H1 (cell line): ENCODE measurements at regions not wholly inside any gene's neighbourhood (a gene's known extent, or its start where the extent isn't known, plus 50 kb on each side); places are given as distances from the start of the nearest gene placed in this dataset.

Experiments used
- CTCF ChIA-PET: fragments of 300-600 bp; sonication (Branson Sonifier 250); formaldehyde crosslinking; loops from one replicate; lab custom pipeline; 2021; ENCODE audit not compliant: partially characterized antibody; lab: Charles Lee
- POLR2A ChIA-PET: fragments of 300-600 bp; sonication (Branson Sonifier 250); formaldehyde crosslinking; loops from one replicate; lab custom pipeline; 2021; ENCODE audit warnings: inconsistent platforms; ENCODE audit not compliant: partially characterized antibody; lab: Charles Lee
- DNase-seq, 2 experiments: peaks; one replicate each; pipeline versions ENCODE4 v3.0.0 to v3.0.0-alpha.2; 2010 to 2022; ENCODE audit warnings: low spot score in 2 of 2, low read depth in 1 of 2, mixed read lengths in 1 of 2
- FAIRE-seq: peaks from 2 replicates; lab custom pipeline; 2011; peaks lifted over from hg19 to GRCh38; lab: Jason Lieb, UNC
- H2AFZ ChIP-seq: 2 replicates; pipeline ENCODE4 v1.8.1; 2012; ENCODE audit warnings: low read length, inconsistent platforms
- H2AK5ac ChIP-seq: 2 replicates; pipeline ENCODE4 v1.6.1; 2013; ENCODE audit warnings: low read depth, low read length
- H2BK120ac ChIP-seq: replicated peaks from 2 replicates; pipeline ENCODE3; 2013; ENCODE audit warnings: low read depth, low read length, inconsistent platforms
- H2BK12ac ChIP-seq: 2 replicates; pipeline ENCODE4 v1.6.1; 2013; ENCODE audit warnings: low read depth, low read length
- H2BK15ac ChIP-seq: 2 replicates; pipeline ENCODE4 v1.6.1; 2013; ENCODE audit warnings: low read length
- H2BK20ac ChIP-seq: 2 replicates; pipeline ENCODE4 v1.6.1; 2013; ENCODE audit warnings: low read length
- H2BK5ac ChIP-seq: 2 replicates; pipeline ENCODE4 v1.6.1; 2013; ENCODE audit warnings: low read depth, low read length
- H3K14ac ChIP-seq: 2 replicates; pipeline ENCODE4 v1.6.1; 2013; ENCODE audit warnings: inconsistent platforms; ENCODE audit not compliant: insufficient read length
- H3K18ac ChIP-seq: 2 replicates; pipeline ENCODE4 v1.6.1; 2013; ENCODE audit warnings: low read length; ENCODE audit errors: extremely low read depth
- H3K23ac ChIP-seq: 2 replicates; pipeline ENCODE4 v1.6.1; 2013; ENCODE audit warnings: inconsistent platforms; ENCODE audit not compliant: insufficient read length
- H3K23me2 ChIP-seq: 2 replicates; pipeline ENCODE4 v1.6.1; 2013; ENCODE audit warnings: low read depth, low read length
- H3K27ac ChIP-seq: 2 replicates; pipeline ENCODE4 v1.6.1; 2011; ENCODE audit warnings: low read depth, low read length, inconsistent platforms
- H3K27me3 ChIP-seq, 4 experiments: replicated peaks in 1 of 4; 1 replicate in 1 of 4; 2 replicates in 3 of 4; pipeline versions ENCODE4 v1.6.1 to v1.8.1; 2011 to 2013; ENCODE audit warnings: low read length in 3 of 4, mild to moderate bottlenecking in 3 of 4, inconsistent platforms in 2 of 4, mixed read lengths in 2 of 4, moderate library complexity in 1 of 4; ENCODE audit not compliant: control insufficient read depth in 3 of 4, insufficient read depth in 3 of 4; ENCODE audit errors: extremely low read depth in 1 of 4
- H3K36me3 ChIP-seq, 4 experiments: 2 replicates each; pipeline versions ENCODE4 v1.6.1 to v1.8.1; 2011 to 2013; ENCODE audit warnings: mild to moderate bottlenecking in 4 of 4, low read length in 3 of 4, moderate library complexity in 2 of 4, control low read depth in 1 of 4, inconsistent platforms in 1 of 4; ENCODE audit not compliant: insufficient read depth in 4 of 4, control insufficient read depth in 2 of 4
- H3K4ac ChIP-seq: replicated peaks from 2 replicates; pipeline ENCODE3; 2013; ENCODE audit warnings: low read length, low read depth, mixed read lengths, inconsistent platforms; ENCODE audit not compliant: insufficient read length
- H3K4me1 ChIP-seq, 4 experiments: replicated peaks in 1 of 4; 1 replicate in 1 of 4; 2 replicates in 3 of 4; pipeline versions ENCODE4 v1.6.1 to v1.8.1; 2011 to 2013; ENCODE audit warnings: low read length in 3 of 4, inconsistent platforms in 2 of 4, mixed read lengths in 1 of 4; ENCODE audit not compliant: insufficient read depth in 4 of 4, control insufficient read depth in 3 of 4
- H3K4me2 ChIP-seq, 2 experiments: 2 replicates each; pipeline versions ENCODE4 v1.6.1 to v1.8.1; 2011 to 2013; ENCODE audit warnings: low read depth in 2 of 2, low read length in 2 of 2, control low read depth in 1 of 2, inconsistent platforms in 1 of 2, mild to moderate bottlenecking in 1 of 2; ENCODE audit not compliant: insufficient read depth in 1 of 2
- H3K4me3 ChIP-seq, 4 experiments: fragments of 200-600, 300-600 bp in 1 of 4; sonication (generic), shearing (Covaris generic), sonication (Bioruptor Twin) in 1 of 4; 2 replicates each; pipeline versions ENCODE4 v1.5.1 to v1.8.1; 2011 to 2016; ENCODE audit warnings: low read length in 4 of 4, low read depth in 3 of 4, control low read depth in 2 of 4, inconsistent platforms in 2 of 4, mild to moderate bottlenecking in 2 of 4, mixed read lengths in 1 of 4, moderate library complexity in 1 of 4; ENCODE audit not compliant: insufficient read depth in 2 of 4; ENCODE audit errors: extremely low read depth in 1 of 4
- H3K56ac ChIP-seq: replicated peaks from 2 replicates; pipeline ENCODE3; 2013; ENCODE audit warnings: low read depth, mild to moderate bottlenecking, mixed read lengths, low read length, inconsistent platforms; ENCODE audit not compliant: insufficient read length
- H3K79me1 ChIP-seq: 2 replicates; pipeline ENCODE4 v1.6.1; 2013; ENCODE audit warnings: low read depth, low read length, control low read depth
- H3K79me2 ChIP-seq, 2 experiments: 2 replicates each; pipeline versions ENCODE4 v1.6.1 to v1.8.1; 2012 to 2013; ENCODE audit warnings: low read length in 2 of 2, mild to moderate bottlenecking in 2 of 2, inconsistent platforms in 1 of 2; ENCODE audit not compliant: insufficient read depth in 2 of 2, control insufficient read depth in 1 of 2
- H3K9ac ChIP-seq, 4 experiments: replicated peaks in 1 of 4; 1 replicate in 1 of 4; 2 replicates in 3 of 4; pipeline versions ENCODE4 v1.6.1 to v1.8.1; 2011 to 2013; ENCODE audit warnings: low read depth in 3 of 4, low read length in 3 of 4, control low read depth in 2 of 4, mild to moderate bottlenecking in 2 of 4, moderate library complexity in 2 of 4, inconsistent platforms in 1 of 4; ENCODE audit errors: extremely low read depth in 1 of 4
- H3K9me3 ChIP-seq, 2 experiments: 2 replicates each; pipeline versions ENCODE4 v1.6.1 to v1.8.1; 2012 to 2013; ENCODE audit warnings: mild to moderate bottlenecking in 2 of 2, moderate library complexity in 2 of 2, control low read depth in 1 of 2, inconsistent platforms in 1 of 2, low read depth in 1 of 2, low read length in 1 of 2, mixed read lengths in 1 of 2; ENCODE audit not compliant: insufficient read depth in 2 of 2
- H4K20me1 ChIP-seq, 2 experiments: replicated peaks in 1 of 2; 2 replicates each; pipeline versions ENCODE3 to v1.8.1; 2011 to 2013; ENCODE audit warnings: inconsistent platforms in 2 of 2, low read length in 2 of 2, mild to moderate bottlenecking in 1 of 2; ENCODE audit not compliant: insufficient read depth in 2 of 2, control insufficient read depth in 1 of 2
- H4K5ac ChIP-seq: 2 replicates; pipeline ENCODE4 v1.6.1; 2013; ENCODE audit warnings: low read length, low read depth, mixed read lengths, inconsistent platforms; ENCODE audit not compliant: insufficient read length
- H4K8ac ChIP-seq: 2 replicates; pipeline ENCODE4 v1.8.0; 2013; ENCODE audit warnings: mild to moderate bottlenecking, moderate library complexity, low read length, inconsistent platforms; ENCODE audit not compliant: insufficient read depth; ENCODE audit errors: extremely low read depth
- H4K91ac ChIP-seq: replicated peaks from 2 replicates; pipeline ENCODE3; 2013; ENCODE audit warnings: low read length, mixed read lengths, inconsistent platforms; ENCODE audit not compliant: insufficient read length
- FOSL1 ChIP-seq: IDR thresholded peaks from 2 replicates; pipeline ENCODE4 v1.6.1; 2011; ENCODE audit warnings: mild to moderate bottlenecking, low read depth, low read length, moderate library complexity; ENCODE audit not compliant: insufficient read depth
- KDM5A ChIP-seq: fragments of 200-600 bp; IDR thresholded peaks from 2 replicates; pipeline ENCODE4 v1.7.1; 2012; ENCODE audit warnings: mild to moderate bottlenecking, low read length, inconsistent platforms, mixed read lengths
- NRF1 ChIP-seq: IDR thresholded peaks from 2 replicates; pipeline ENCODE4 v1.6.1; 2011; ENCODE audit warnings: mild to moderate bottlenecking, low read depth, low read length, improper control_type of control experiment
- POLR2AphosphoS5 ChIP-seq: IDR thresholded peaks from 2 replicates; pipeline ENCODE4 v1.6.1; 2011; ENCODE audit warnings: low read depth, low read length
- TBP ChIP-seq: IDR thresholded peaks from 2 replicates; pipeline ENCODE4 v1.6.1; 2011; ENCODE audit warnings: low read depth, low read length, improper control_type of control experiment
- YY1 ChIP-seq: IDR thresholded peaks from 2 replicates; pipeline ENCODE4 v1.6.1; 2011; ENCODE audit warnings: low read depth, mild to moderate bottlenecking, low read length
- WGBS, 2 experiments: shearing (Covaris generic) in 1 of 2; methylation state at CpG; one replicate each; pipeline versions ENCODE4 v1.1.6 to v1.1.7; 2013 to 2015; ENCODE audit warnings: low lambda C conversion rate in 2 of 2, mixed read lengths in 2 of 2, inconsistent platforms in 1 of 2, low coverage in 1 of 2, missing lambda C conversion rate in 1 of 2; ENCODE audit not compliant: insufficient replicate concordance in 2 of 2, insufficient coverage in 1 of 2, insufficient read length in 1 of 2; ENCODE audit errors: extremely low coverage in 1 of 2, missing lambda C conversion rate in 1 of 2; 5-methylcytosine and 5-hydroxymethylcytosine counted together

DNA sequence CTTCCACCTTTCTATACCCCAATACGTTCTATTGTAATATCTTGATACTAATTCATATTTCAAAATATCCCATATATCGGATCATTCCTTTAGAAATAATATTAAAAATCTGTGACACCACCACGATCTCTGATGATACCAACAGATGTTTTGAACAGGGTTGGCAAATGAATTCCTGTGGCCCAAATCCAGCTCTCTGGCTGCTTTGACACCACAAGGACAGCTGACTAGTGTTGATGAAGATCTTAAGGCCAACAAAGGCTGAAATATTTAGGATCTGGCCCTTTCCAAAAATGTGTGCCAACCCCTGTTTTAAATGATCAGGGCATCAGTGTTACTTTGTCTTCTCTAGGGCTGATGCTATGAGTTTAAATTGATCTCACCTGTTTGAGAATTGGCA, 380.7 kb upstream of the PFKP start:
- H4K20me1 ChIP-seq: peaks cover 0 to 3% of the 10 kb centered on the region in 2 experiments
- H2BK5ac ChIP-seq: no peak overlapping the region
- ChIA-PET POLR2A (no interaction called here), CTCF (no interaction called here)
- no peaks in the 10 kb centered on the region for H3K4me1 ChIP-seq
- no peak for TF ChIP-seq TBP
- no peak for TF ChIP-seq NRF1
- no peak for TF ChIP-seq YY1
- TF ChIP-seq POLR2AphosphoS5: no peak
- no peak for TF ChIP-seq KDM5A
- no peak for TF ChIP-seq FOSL1
- H3K9me3 ChIP-seq: no peaks in the 10 kb centered on the region
- H2BK120ac ChIP-seq: no peak overlapping the region
- no peak overlapping the region for H3K4me2 ChIP-seq
- no peaks in the 10 kb centered on the region for H3K79me2 ChIP-seq
- no peak overlapping the region for H2BK15ac ChIP-seq
- H3K4ac ChIP-seq: no peak overlapping the region
- H3K27me3 ChIP-seq: no peaks in the 10 kb centered on the region
- no peak overlapping the region for H2BK12ac ChIP-seq
- H4K91ac ChIP-seq: no peak overlapping the region
- peaks cover 5% of the 10 kb centered on the region; the same call in 1 of the 2 replicates for H3K23me2 ChIP-seq
- no peak overlapping the region for H3K23ac ChIP-seq
- no peak overlapping the region for H3K14ac ChIP-seq
- H3K9ac ChIP-seq: no peak overlapping the region
- no peak overlapping the region for H4K5ac ChIP-seq
- no peak overlapping the region for H3K56ac ChIP-seq
- DNase-seq (no peak), FAIRE-seq (no peak)
- H4K8ac ChIP-seq: no peak overlapping the region
- no peak overlapping the region for H2AK5ac ChIP-seq
- 93 to 100% methylated on average over 2 to 3 of the region's 3 CpGs for WGBS, 2 experiments
- no peak overlapping the region for H3K18ac ChIP-seq
- no peaks in the 10 kb centered on the region for H3K79me1 ChIP-seq
- no peak overlapping the region for H2BK20ac ChIP-seq
- H3K4me3 ChIP-seq: no peak overlapping the region
- no peak overlapping the region for H3K27ac ChIP-seq
- H2AFZ ChIP-seq: no peak overlapping the region
- no peaks in the 10 kb centered on the region for H3K36me3 ChIP-seq
